ENCODE measurements at regions not wholly inside any gene's neighbourhood (a gene's known extent, or its start where the extent isn't known, plus 50 kb on each side); places are given as distances from the start of the nearest gene placed in this dataset.

- Histone ChIP-seq H3K9ac (ENCODE audit: low read depth, low read length) (no peak overlapping the region), H3K36me3 (ENCODE audit: insufficient read depth, low read length) (no peaks in the 10 kb centered on the region), H3K9me3 (ENCODE audit: control insufficient read depth, insufficient read depth, low read length) (no peaks in the 10 kb centered on the region), H3K4me1 (ENCODE audit: insufficient read depth, low read length) (no peaks in the 10 kb centered on the region)
Observed at GRCh38 chr6:156451726-156452125, 325.5 kb upstream of the ARID1B start.

GRCh38 chr6:156451088-156451487 is 326.1 kb upstream of the ARID1B start:
- no peaks in the 10 kb centered on the region for H3K36me3 ChIP-seq (ENCODE audit: insufficient read depth, low read length)
- H3K9me3 ChIP-seq (ENCODE audit: control insufficient read depth, insufficient read depth, low read length) = no peaks in the 10 kb centered on the region
- H3K4me1 ChIP-seq (ENCODE audit: insufficient read depth, low read length) = no peaks in the 10 kb centered on the region
- H3K9ac ChIP-seq (ENCODE audit: low read depth, low read length) = no peak overlapping the region

GRCh38 chr6:156450421-156450820 is 326.8 kb upstream of the ARID1B start:
- Histone ChIP-seq H3K36me3 (ENCODE audit: insufficient read depth, low read length) (no peaks in the 10 kb centered on the region), H3K9me3 (ENCODE audit: control insufficient read depth, insufficient read depth, low read length) (no peaks in the 10 kb centered on the region), H3K9ac (ENCODE audit: low read depth, low read length) (no peak overlapping the region), H3K4me1 (ENCODE audit: insufficient read depth, low read length) (no peaks in the 10 kb centered on the region)

GRCh38 chr6:156449569-156449968 is 327.6 kb upstream of the ARID1B start:
- Histone ChIP-seq H3K4me1 (ENCODE audit: insufficient read depth, low read length) (no peaks in the 10 kb centered on the region), H3K36me3 (ENCODE audit: insufficient read depth, low read length) (no peaks in the 10 kb centered on the region), H3K9me3 (ENCODE audit: control insufficient read depth, insufficient read depth, low read length) (no peaks in the 10 kb centered on the region), H3K9ac (ENCODE audit: low read depth, low read length) (no peak overlapping the region)

GRCh38 chr6:156449128-156449527 is 328.1 kb upstream of the ARID1B start:
- H3K36me3 ChIP-seq (ENCODE audit: insufficient read depth, low read length) = no peaks in the 10 kb centered on the region
- H3K9ac ChIP-seq (ENCODE audit: low read depth, low read length) = no peak overlapping the region
- no peaks in the 10 kb centered on the region for H3K9me3 ChIP-seq (ENCODE audit: control insufficient read depth, insufficient read depth, low read length)
- H3K4me1 ChIP-seq (ENCODE audit: insufficient read depth, low read length) = no peaks in the 10 kb centered on the region

- no peaks in the 10 kb centered on the region for H3K9me3 ChIP-seq (ENCODE audit: control insufficient read depth, insufficient read depth, low read length)
- H3K4me1 ChIP-seq (ENCODE audit: insufficient read depth, low read length) = no peaks in the 10 kb centered on the region
- H3K9ac ChIP-seq (ENCODE audit: low read depth, low read length) = no peak overlapping the region
- no peaks in the 10 kb centered on the region for H3K36me3 ChIP-seq (ENCODE audit: insufficient read depth, low read length)
Observed at GRCh38 chr6:156448579-156448978, 328.6 kb upstream of the ARID1B start.

- Histone ChIP-seq H3K36me3 (ENCODE audit: insufficient read depth, low read length) (no peaks in the 10 kb centered on the region), H3K4me1 (ENCODE audit: insufficient read depth, low read length) (peaks cover 4% of the 10 kb centered on the region; the same call in 1 of the 2 replicates), H3K9ac (ENCODE audit: low read depth, low read length) (no peak overlapping the region), H3K9me3 (ENCODE audit: control insufficient read depth, insufficient read depth, low read length) (no peaks in the 10 kb centered on the region)
Observed at GRCh38 chr6:156440688-156441087, 336.5 kb upstream of the ARID1B start.

- Histone ChIP-seq H3K4me1 (ENCODE audit: insufficient read depth, low read length) (peaks cover 4% of the 10 kb centered on the region; the same call in 1 of the 2 replicates), H3K9me3 (ENCODE audit: control insufficient read depth, insufficient read depth, low read length) (no peaks in the 10 kb centered on the region), H3K36me3 (ENCODE audit: insufficient read depth, low read length) (no peaks in the 10 kb centered on the region)
Observed at GRCh38 chr6:156438350-156438923, 338.7 kb upstream of the ARID1B start.

GRCh38 chr6:156437121-156437879 is 339.9 kb upstream of the ARID1B start:
- Histone ChIP-seq H3K36me3 (ENCODE audit: insufficient read depth, low read length) (no peaks in the 10 kb centered on the region), H3K9me3 (ENCODE audit: control insufficient read depth, insufficient read depth, low read length) (no peaks in the 10 kb centered on the region), H3K9ac (ENCODE audit: low read depth, low read length) (no peak overlapping the region), H3K4me1 (ENCODE audit: insufficient read depth, low read length) (peaks cover 4% of the 10 kb centered on the region; the same call in 1 of the 2 replicates)

More at GRCh38 chr6:156438350-156438923, 338.7 kb upstream of the ARID1B start:
- no peak overlapping the region for H3K9ac ChIP-seq (ENCODE audit: low read depth, low read length)

GRCh38 chr6:156434795-156435190 is 342.4 kb upstream of the ARID1B start:
- Histone ChIP-seq H3K36me3 (ENCODE audit: insufficient read depth, low read length) (no peaks in the 10 kb centered on the region), H3K9me3 (ENCODE audit: control insufficient read depth, insufficient read depth, low read length) (no peaks in the 10 kb centered on the region), H3K9ac (ENCODE audit: low read depth, low read length) (no peak overlapping the region), H3K4me1 (ENCODE audit: insufficient read depth, low read length) (peaks cover 4% of the 10 kb centered on the region; the same call in 1 of the 2 replicates)

GRCh38 chr6:156434049-156434794 is 343.0 kb upstream of the ARID1B start:
- peaks cover 4% of the 10 kb centered on the region; the same call in 1 of the 2 replicates for H3K4me1 ChIP-seq (ENCODE audit: insufficient read depth, low read length)
- H3K36me3 ChIP-seq (ENCODE audit: insufficient read depth, low read length) = no peaks in the 10 kb centered on the region
- no peaks in the 10 kb centered on the region for H3K9me3 ChIP-seq (ENCODE audit: control insufficient read depth, insufficient read depth, low read length)
- H3K9ac ChIP-seq (ENCODE audit: low read depth, low read length) = no peak overlapping the region

GRCh38 chr6:156432543-156432942 is 344.6 kb upstream of the ARID1B start:
- no peak overlapping the region for H3K9ac ChIP-seq (ENCODE audit: low read depth, low read length)
- H3K4me1 ChIP-seq (ENCODE audit: insufficient read depth, low read length) = peaks cover 1% of the 10 kb centered on the region; the same call in 1 of the 2 replicates
- no peaks in the 10 kb centered on the region for H3K9me3 ChIP-seq (ENCODE audit: control insufficient read depth, insufficient read depth, low read length)
- H3K36me3 ChIP-seq (ENCODE audit: insufficient read depth, low read length) = no peaks in the 10 kb centered on the region; the same call in 1 of the 2 replicates

- H3K9me3 ChIP-seq (ENCODE audit: control insufficient read depth, insufficient read depth, low read length) = no peaks in the 10 kb centered on the region
- H3K36me3 ChIP-seq (ENCODE audit: insufficient read depth, low read length) = no peaks in the 10 kb centered on the region; the same call in 1 of the 2 replicates
- H3K9ac ChIP-seq (ENCODE audit: low read depth, low read length) = no peak overlapping the region
- no peaks in the 10 kb centered on the region for H3K4me1 ChIP-seq (ENCODE audit: insufficient read depth, low read length)
Observed at GRCh38 chr6:156430386-156430785, 346.8 kb upstream of the ARID1B start.

- Histone ChIP-seq H3K9me3 (ENCODE audit: control insufficient read depth, insufficient read depth, low read length) (no peaks in the 10 kb centered on the region), H3K36me3 (ENCODE audit: insufficient read depth, low read length) (no peaks in the 10 kb centered on the region; the same call in 1 of the 2 replicates), H3K4me1 (ENCODE audit: insufficient read depth, low read length) (no peaks in the 10 kb centered on the region), H3K9ac (ENCODE audit: low read depth, low read length) (no peak overlapping the region)
Observed at GRCh38 chr6:156427345-156427744, 349.8 kb upstream of the ARID1B start.

All from ES-I3 (cell line).